ENCODE measurements at regions not wholly inside any gene's neighbourhood (a gene's known extent, or its start where the extent isn't known, plus 50 kb on each side); places are given as distances from the start of the nearest gene placed in this dataset.
A peak's percentile ranks its signal among the peaks of the same experiment; 100 is the strongest.

- Histone ChIP-seq H3K4me3 (no peak overlapping the region), H3K4me1 (peaks cover 10% of the 10 kb centered on the region), H3K36me3 (no peaks in the 10 kb centered on the region), H3K27ac (no peak overlapping the region), H3K27me3 (no peaks in the 10 kb centered on the region), H3K9me3 (no peaks in the 10 kb centered on the region)
- TF ChIP-seq CTCF (IDR thresholded peaks at IDR 0.05): no peak
- peak; percentile 64 for ATAC-seq
- intact Hi-C loops (cut with DNase I): no loop called here
- DNase-seq: no peak
Measured at GRCh38 chr1:229221106-229222019, 49.5 kb upstream of the RAB4A start.

Measured in upper lobe of right lung (tissue), 1 donor.